ENCODE measurements at regions not wholly inside any gene's neighbourhood (a gene's known extent, or its start where the extent isn't known, plus 50 kb on each side); places are given as distances from the start of the nearest gene placed in this dataset.

- H3K27ac Mint-ChIP-seq, result no peak overlapping the region
- no peaks in the 10 kb centered on the region for H3K36me3 Mint-ChIP-seq
- no peak overlapping the region for H3K4me3 Mint-ChIP-seq
- ATAC-seq (no peak), DNase-seq (no peak)
- no peaks in the 10 kb centered on the region for H3K9me3 Mint-ChIP-seq
- H3K27me3 Mint-ChIP-seq, result peaks cover 10 to 26% (median 12%) of the 10 kb centered on the region in 5 donors
- H3K4me1 Mint-ChIP-seq, result peaks cover 6 to 10% (median 8%) of the 10 kb centered on the region in 4 donors
- POLR2A ChIA-PET, result interaction anchor here (0.6 kb wide), 1 partner anchor 24 kb away, joined by 5 read pairs; no protein-coding TSS in a partner anchor
Observed at GRCh38 chr11:8808226-8808585, 102.8 kb upstream of the AKIP1 start.

GRCh38 chr11:8809241-8809938 is 101.6 kb upstream of the AKIP1 start:
- Mint-ChIP-seq H3K36me3 (no peaks in the 10 kb centered on the region), H3K27ac (no peak overlapping the region), H3K27me3 (peaks cover 10 to 26% (median 12%) of the 10 kb centered on the region in 5 donors), H3K4me1 (peaks cover 6 to 10% (median 8%) of the 10 kb centered on the region in 4 donors), H3K9me3 (no peaks in the 10 kb centered on the region), H3K4me3 (no peak overlapping the region)
- ATAC-seq (no peak), DNase-seq (no peak)
- POLR2A ChIA-PET, result no interaction called here

GRCh38 chr11:8809939-8810539 is 101.0 kb upstream of the AKIP1 start:
- H3K9me3 Mint-ChIP-seq, result no peaks in the 10 kb centered on the region
- DNase-seq (no peak), ATAC-seq (no peak)
- H3K27ac Mint-ChIP-seq, result no peak overlapping the region
- peak overlapping the region in 5 of 10 donors; percentile 12 to 75 (median 37) for H3K4me3 Mint-ChIP-seq
- H3K27me3 Mint-ChIP-seq, result peaks cover 10 to 26% (median 12%) of the 10 kb centered on the region in 5 donors
- no peaks in the 10 kb centered on the region for H3K36me3 Mint-ChIP-seq
- POLR2A ChIA-PET, result no interaction called here
- peaks cover 6 to 10% (median 8%) of the 10 kb centered on the region in 4 donors for H3K4me1 Mint-ChIP-seq

- DNase-seq, result no peak
- no peak overlapping the region for H3K27ac Mint-ChIP-seq
- ATAC-seq, result no peak
- H3K27me3 Mint-ChIP-seq, result peaks cover 10 to 26% (median 12%) of the 10 kb centered on the region in 5 donors
- H3K36me3 Mint-ChIP-seq, result no peaks in the 10 kb centered on the region
- POLR2A ChIA-PET, result no interaction called here
- no peaks in the 10 kb centered on the region for H3K9me3 Mint-ChIP-seq
- H3K4me3 Mint-ChIP-seq, result peak overlapping the region in 7 of 10 donors; percentile 3 to 75 (median 37)
- H3K4me1 Mint-ChIP-seq, result peaks cover 6 to 10% (median 8%) of the 10 kb centered on the region in 4 donors
Observed at GRCh38 chr11:8810540-8811301, 100.3 kb upstream of the AKIP1 start.

- Mint-ChIP-seq H3K9me3 (no peaks in the 10 kb centered on the region), H3K4me3 (no peak overlapping the region), H3K4me1 (peaks cover 6 to 10% (median 8%) of the 10 kb centered on the region in 4 donors), H3K27me3 (peaks cover 10 to 26% (median 12%) of the 10 kb centered on the region in 5 donors), H3K27ac (no peak overlapping the region), H3K36me3 (no peaks in the 10 kb centered on the region)
- ATAC-seq (no peak), DNase-seq (no peak)
- POLR2A ChIA-PET, result no interaction called here
Observed at GRCh38 chr11:8811571-8811970, 99.4 kb upstream of the AKIP1 start.

GRCh38 chr11:8812438-8812837 is 98.6 kb upstream of the AKIP1 start:
- ATAC-seq (no peak), DNase-seq (no peak)
- H3K27me3 Mint-ChIP-seq, result peaks cover 10 to 22% (median 12%) of the 10 kb centered on the region in 5 donors
- no peaks in the 10 kb centered on the region for H3K36me3 Mint-ChIP-seq
- no peak overlapping the region for H3K27ac Mint-ChIP-seq
- H3K9me3 Mint-ChIP-seq, result no peaks in the 10 kb centered on the region
- H3K4me3 Mint-ChIP-seq, result no peak overlapping the region
- POLR2A ChIA-PET, result no interaction called here
- peaks cover 6 to 10% (median 8%) of the 10 kb centered on the region in 4 donors for H3K4me1 Mint-ChIP-seq

- no peaks in the 10 kb centered on the region for H3K36me3 Mint-ChIP-seq
- peak in 6 of 10 donors; percentile 5 to 30 (median 13) for DNase-seq
- H3K9me3 Mint-ChIP-seq, result no peaks in the 10 kb centered on the region
- H3K27me3 Mint-ChIP-seq, result peaks cover 8 to 16% (median 12%) of the 10 kb centered on the region in 5 donors
- peaks cover 6 to 10% (median 8%) of the 10 kb centered on the region in 4 donors for H3K4me1 Mint-ChIP-seq
- H3K4me3 Mint-ChIP-seq, result no peak overlapping the region
- no peak overlapping the region for H3K27ac Mint-ChIP-seq
- POLR2A ChIA-PET, result interaction anchor here (0.6 kb wide), 2 partner anchors 30 to 1937 kb away, joined by 3 to 5 read pairs; partner anchors contain the start of gene CTR9
- peak; percentile 28 to 36 for ATAC-seq
Observed at GRCh38 chr11:8813658-8814057, 97.3 kb upstream of the AKIP1 start.

GRCh38 chr11:8814209-8814922 is 96.6 kb upstream of the AKIP1 start:
- H3K9me3 Mint-ChIP-seq, result no peaks in the 10 kb centered on the region
- peaks cover 6 to 10% (median 8%) of the 10 kb centered on the region in 4 donors for H3K4me1 Mint-ChIP-seq
- H3K27me3 Mint-ChIP-seq, result peaks cover 8 to 15% (median 12%) of the 10 kb centered on the region in 5 donors
- POLR2A ChIA-PET, result interaction anchor here (0.6 kb wide), 2 partner anchors 29 to 1937 kb away, joined by 3 to 5 read pairs; partner anchors contain the start of gene CTR9
- H3K4me3 Mint-ChIP-seq, result no peak overlapping the region
- DNase-seq (no peak), ATAC-seq (no peak)
- H3K27ac Mint-ChIP-seq, result no peak overlapping the region
- H3K36me3 Mint-ChIP-seq, result no peaks in the 10 kb centered on the region

GRCh38 chr11:8814923-8815240 is 96.1 kb upstream of the AKIP1 start:
- H3K9me3 Mint-ChIP-seq, result no peaks in the 10 kb centered on the region
- peaks cover 6 to 9% (median 8%) of the 10 kb centered on the region in 4 donors for H3K4me1 Mint-ChIP-seq
- H3K36me3 Mint-ChIP-seq, result no peaks in the 10 kb centered on the region
- peaks cover 6 to 14% (median 12%) of the 10 kb centered on the region in 5 donors for H3K27me3 Mint-ChIP-seq
- DNase-seq (no peak), ATAC-seq (no peak)
- H3K27ac Mint-ChIP-seq, result no peak overlapping the region
- no peak overlapping the region for H3K4me3 Mint-ChIP-seq
- POLR2A ChIA-PET, result no interaction called here

- POLR2A ChIA-PET, result no interaction called here
Observed at GRCh38 chr11:8818421-8818820, 92.6 kb upstream of the AKIP1 start.

GRCh38 chr11:8820401-8820800 is 90.6 kb upstream of the AKIP1 start:
- Mint-ChIP-seq H3K27ac (no peak overlapping the region), H3K27me3 (peaks cover 0 to 5% (median 2%) of the 10 kb centered on the region in 5 donors), H3K4me3 (no peak overlapping the region), H3K4me1 (no peaks in the 10 kb centered on the region), H3K36me3 (peaks cover 0 to 5% (median 0%) of the 10 kb centered on the region in 3 donors), H3K9me3 (peaks cover 0 to 4% (median 0%) of the 10 kb centered on the region in 9 donors)
- POLR2A ChIA-PET, result no interaction called here
- DNase-seq (no peak), ATAC-seq (no peak)

More at GRCh38 chr11:8818421-8818820, 92.6 kb upstream of the AKIP1 start:
- no peak for DNase-seq
- Mint-ChIP-seq H3K4me1 (no peaks in the 10 kb centered on the region), H3K27me3 (peaks cover 0 to 5% (median 0%) of the 10 kb centered on the region in 5 donors), H3K27ac (no peak overlapping the region), H3K4me3 (no peak overlapping the region), H3K9me3 (no peaks in the 10 kb centered on the region), H3K36me3 (no peaks in the 10 kb centered on the region)
- ATAC-seq, result no peak

- ATAC-seq (no peak), DNase-seq (no peak)
- peaks cover 0 to 4% (median 0%) of the 10 kb centered on the region in 9 donors for H3K9me3 Mint-ChIP-seq
- peaks cover 0 to 5% (median 2%) of the 10 kb centered on the region in 5 donors for H3K27me3 Mint-ChIP-seq
- POLR2A ChIA-PET, result no interaction called here
- no peak overlapping the region for H3K27ac Mint-ChIP-seq
- no peaks in the 10 kb centered on the region for H3K4me1 Mint-ChIP-seq
- H3K4me3 Mint-ChIP-seq, result no peak overlapping the region
- H3K36me3 Mint-ChIP-seq, result peaks cover 0 to 7% (median 0%) of the 10 kb centered on the region in 3 donors
Observed at GRCh38 chr11:8822469-8822868, 88.5 kb upstream of the AKIP1 start.
